DOHH2 (cell line): ENCODE measurements at regions not wholly inside any gene's neighbourhood (a gene's known extent, or its start where the extent isn't known, plus 50 kb on each side); places are given as distances from the start of the nearest gene placed in this dataset.

Experiments
- H3F3A ChIP-seq: fragments of 200-600 bp; sonication (generic), shearing (Covaris generic); 2 replicates; pipeline ENCODE4 v1.6.0; 2016; ENCODE audit warnings: antibody characterized with exemption, mild to moderate bottlenecking; ENCODE audit not compliant: control insufficient read depth, insufficient read depth
- H3K27ac ChIP-seq: fragments of 200-600 bp; sonication (generic); 2 replicates; pipeline ENCODE4 v1.5.1; 2014; ENCODE audit warnings: low read depth, mild to moderate bottlenecking, low read length, moderate library complexity
- H3K27me3 ChIP-seq: fragments of 200-600 bp; sonication (generic); 2 replicates; pipeline ENCODE4 v1.6.1; 2014; ENCODE audit warnings: mild to moderate bottlenecking, low read length, mixed read lengths; ENCODE audit not compliant: control insufficient read depth
- H3K36me3 ChIP-seq: fragments of 200-600 bp; sonication (generic); 2 replicates; pipeline ENCODE4 v1.6.1; 2014; ENCODE audit warnings: mild to moderate bottlenecking, low read length, moderate library complexity, mixed read lengths; ENCODE audit not compliant: control insufficient read depth
- H3K4me1 ChIP-seq: fragments of 200-600 bp; sonication (generic); 2 replicates; pipeline ENCODE4 v1.6.1; 2014; ENCODE audit warnings: mild to moderate bottlenecking, low read length, mixed read lengths; ENCODE audit not compliant: control insufficient read depth
- H3K4me2 ChIP-seq: fragments of 200-600 bp; sonication (generic); 2 replicates; pipeline ENCODE4 v1.6.0; 2014; ENCODE audit warnings: mild to moderate bottlenecking, low read length, moderate library complexity
- H3K4me3 ChIP-seq: fragments of 200-600 bp; sonication (generic); 2 replicates; pipeline ENCODE4 v1.5.1; 2014; ENCODE audit warnings: mild to moderate bottlenecking, low read length, mixed read lengths
- H3K79me2 ChIP-seq: fragments of 200-600 bp; sonication (generic); 2 replicates; pipeline ENCODE4 v1.6.1; 2014; ENCODE audit warnings: mild to moderate bottlenecking, low read length, mixed read lengths; ENCODE audit not compliant: control insufficient read depth
- H3K9me2 ChIP-seq: fragments of 200-600 bp; sonication (generic); replicated peaks from 2 replicates; pipeline ENCODE4 v1.6.1; 2014; ENCODE audit warnings: mild to moderate bottlenecking, low read length, mixed read lengths; ENCODE audit not compliant: control insufficient read depth
- H3K9me3 ChIP-seq: fragments of 200-600 bp; sonication (generic); 2 replicates; pipeline ENCODE4 v1.6.1; 2014; ENCODE audit warnings: antibody characterized with exemption, low read length, mixed read lengths; ENCODE audit not compliant: control insufficient read depth, insufficient read depth
- H4K20me1 ChIP-seq: fragments of 200-600 bp; sonication (generic); 2 replicates; pipeline ENCODE4 v1.6.0; 2014; ENCODE audit warnings: low read depth, mild to moderate bottlenecking, antibody characterized with exemption, low read length, moderate library complexity; ENCODE audit not compliant: control insufficient read depth, insufficient read depth
- CTCF ChIP-seq: fragments of 200-600 bp; sonication (generic); IDR thresholded peaks from one replicate; pipeline ENCODE4 v1.5.1; 2014; ENCODE audit warnings: antibody characterized with exemption, mild to moderate bottlenecking, low read depth, low read length; ENCODE audit not compliant: poor library complexity, severe bottlenecking
- EZH2phosphoT487 ChIP-seq: fragments of 200-600 bp; sonication (generic); IDR thresholded peaks from 2 replicates; pipeline ENCODE4 v1.6.1; 2017; ENCODE audit warnings: borderline replicate concordance, mild to moderate bottlenecking, antibody characterized with exemption, low read length, moderate library complexity, mixed read lengths

DNA sequence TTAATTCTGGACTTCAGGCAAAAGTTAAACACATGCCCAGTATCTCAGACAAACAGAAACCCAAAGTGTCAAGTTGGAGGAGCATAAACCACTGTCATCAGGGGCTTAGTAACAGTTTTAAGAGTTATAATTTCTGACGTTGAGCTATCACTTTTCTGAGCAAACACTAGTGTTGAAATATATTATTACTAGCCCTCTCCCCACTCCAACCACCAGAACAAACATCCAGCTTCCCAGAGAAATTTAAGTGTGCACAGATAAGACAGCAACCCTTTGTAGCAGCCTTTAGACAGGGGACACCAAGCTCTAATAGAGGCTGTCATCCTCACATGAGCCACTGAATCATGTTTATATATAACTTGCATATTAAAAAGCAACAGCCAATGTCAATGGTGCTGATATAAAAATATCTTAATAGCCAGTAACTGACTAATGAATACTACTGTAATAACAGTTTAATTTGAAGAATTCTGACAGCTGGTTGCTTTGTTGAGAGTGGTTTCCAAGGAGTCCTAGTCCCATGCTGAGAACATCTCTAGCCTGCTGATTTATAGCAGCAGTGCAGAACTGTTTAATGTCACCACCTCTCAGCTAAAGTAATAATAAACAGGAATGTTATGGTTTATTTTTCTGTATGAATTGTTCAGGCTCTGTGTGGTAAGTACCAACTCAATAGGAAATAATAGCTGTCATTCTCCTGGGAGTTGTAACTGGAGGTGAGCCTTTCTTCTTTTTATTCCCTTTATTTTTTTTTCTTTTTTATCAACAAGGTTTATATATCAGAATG, 528.7 kb upstream of the ZNF608 start:
- H3K9me2 ChIP-seq = no peaks in the 10 kb centered on the region
- H3K79me2 ChIP-seq = no peaks in the 10 kb centered on the region
- H3K27ac ChIP-seq = no peak overlapping the region
- H3K36me3 ChIP-seq = no peaks in the 10 kb centered on the region
- no peaks in the 10 kb centered on the region for H3K4me1 ChIP-seq
- H3K27me3 ChIP-seq = no peaks in the 10 kb centered on the region
- no peaks in the 10 kb centered on the region for H3K9me3 ChIP-seq
- H3K4me3 ChIP-seq = no peak overlapping the region
- TF ChIP-seq EZH2phosphoT487 = no peak
- no peak for TF ChIP-seq CTCF
- H3K4me2 ChIP-seq = no peak overlapping the region
- no peaks in the 10 kb centered on the region for H4K20me1 ChIP-seq
- H3F3A ChIP-seq = no peaks in the 10 kb centered on the region

GRCh38 chr5:125275725-125276090, 529.3 kb upstream of the ZNF608 start:
- no peak overlapping the region for H3K27ac ChIP-seq
- no peaks in the 10 kb centered on the region for H4K20me1 ChIP-seq
- no peak overlapping the region for H3K4me2 ChIP-seq
- H3K4me3 ChIP-seq = no peak overlapping the region
- no peaks in the 10 kb centered on the region for H3K27me3 ChIP-seq
- H3F3A ChIP-seq = no peaks in the 10 kb centered on the region
- no peaks in the 10 kb centered on the region for H3K4me1 ChIP-seq
- no peaks in the 10 kb centered on the region for H3K36me3 ChIP-seq
- no peaks in the 10 kb centered on the region for H3K9me3 ChIP-seq
- no peaks in the 10 kb centered on the region for H3K9me2 ChIP-seq
- H3K79me2 ChIP-seq = no peaks in the 10 kb centered on the region
- TF ChIP-seq CTCF (no peak), EZH2phosphoT487 (no peak)

DNA sequence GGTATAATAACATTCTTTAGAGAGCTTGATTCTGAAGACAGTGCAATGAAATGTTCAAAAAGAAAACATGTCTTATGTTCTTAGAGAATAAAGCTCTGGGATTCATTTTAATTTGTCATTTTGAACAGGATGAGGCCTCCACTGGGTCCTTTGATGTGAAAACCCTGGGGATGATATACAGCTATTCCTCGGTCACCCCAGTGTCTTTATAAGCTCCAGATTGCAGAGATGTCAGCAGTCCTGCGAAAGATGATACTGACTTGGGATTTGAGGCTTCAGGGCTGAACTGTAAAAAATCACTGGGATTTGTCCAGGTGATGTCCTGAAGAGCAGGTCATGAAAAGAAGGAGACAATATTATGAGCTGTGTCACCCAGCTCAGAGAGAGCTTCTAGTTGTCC, 529.7 kb upstream of the ZNF608 start:
- H3K4me1 ChIP-seq = no peaks in the 10 kb centered on the region
- no peak for TF ChIP-seq EZH2phosphoT487
- no peak for TF ChIP-seq CTCF
- no peak overlapping the region for H3K27ac ChIP-seq
- no peaks in the 10 kb centered on the region for H3F3A ChIP-seq
- no peaks in the 10 kb centered on the region for H4K20me1 ChIP-seq
- no peaks in the 10 kb centered on the region for H3K9me2 ChIP-seq
- H3K4me2 ChIP-seq = no peak overlapping the region
- no peaks in the 10 kb centered on the region for H3K36me3 ChIP-seq
- no peaks in the 10 kb centered on the region for H3K79me2 ChIP-seq
- H3K9me3 ChIP-seq = no peaks in the 10 kb centered on the region
- no peaks in the 10 kb centered on the region for H3K27me3 ChIP-seq
- H3K4me3 ChIP-seq = no peak overlapping the region
